Astrocyte (in vitro differentiated cells and primary cell): ENCODE measurements at regions not wholly inside any gene's neighbourhood (a gene's known extent, or its start where the extent isn't known, plus 50 kb on each side); places are given as distances from the start of the nearest gene placed in this dataset.

ENCODE experiments used
- DNase-seq: peaks from one replicate; pipeline ENCODE4 v3.0.0-alpha.2; 2010; ENCODE audit warnings: low read depth
- FAIRE-seq: peaks from 2 replicates; lab custom pipeline; 2011; peaks lifted over from hg19 to GRCh38; lab: Jason Lieb, UNC
- H2AFZ ChIP-seq: 2 replicates; pipeline ENCODE4 v1.6.0; 2012; ENCODE audit warnings: low read depth, low read length, inconsistent platforms
- H3K27ac ChIP-seq: 2 replicates; pipeline ENCODE4 v1.5.1; 2011; ENCODE audit warnings: low read depth, low read length, inconsistent platforms
- H3K27me3 ChIP-seq: 2 replicates; pipeline ENCODE4 v1.6.0; 2011; ENCODE audit warnings: low read length, inconsistent platforms; ENCODE audit not compliant: insufficient read depth
- H3K36me3 ChIP-seq: 2 replicates; pipeline ENCODE4 v1.5.1; 2011; ENCODE audit warnings: low read length, inconsistent platforms; ENCODE audit not compliant: insufficient read depth
- H3K4me1 ChIP-seq: 2 replicates; pipeline ENCODE4 v1.5.1; 2011; ENCODE audit warnings: low read length, inconsistent platforms; ENCODE audit not compliant: insufficient read depth
- H3K4me2 ChIP-seq: 2 replicates; pipeline ENCODE4 v1.6.0; 2012; ENCODE audit warnings: low read length, inconsistent platforms
- H3K4me3 ChIP-seq: 2 replicates; pipeline ENCODE4 v1.5.1; 2011; ENCODE audit warnings: low read depth, mild to moderate bottlenecking, low read length, inconsistent platforms; ENCODE audit not compliant: insufficient read depth
- H3K79me2 ChIP-seq: 2 replicates; pipeline ENCODE4 v1.6.0; 2012; ENCODE audit warnings: mild to moderate bottlenecking, low read length, inconsistent platforms; ENCODE audit not compliant: insufficient read depth
- H3K9ac ChIP-seq: 2 replicates; pipeline ENCODE4 v1.6.0; 2012; ENCODE audit warnings: mild to moderate bottlenecking, low read length, inconsistent platforms
- H3K9me3 ChIP-seq: 2 replicates; pipeline ENCODE4 v1.5.1; 2012; ENCODE audit warnings: low read depth, mild to moderate bottlenecking, low read length, inconsistent platforms; ENCODE audit not compliant: insufficient read depth
- H4K20me1 ChIP-seq: 2 replicates; pipeline ENCODE4 v1.6.0; 2012; ENCODE audit warnings: low read length, inconsistent platforms; ENCODE audit not compliant: insufficient read depth
- H3K27ac Mint-ChIP-seq: one replicate; pipeline ENCODE4 v1.8.0; 2021; ENCODE audit warnings: mild to moderate bottlenecking, mixed read lengths; ENCODE audit not compliant: unreplicated experiment
- H3K27me3 Mint-ChIP-seq: one replicate; pipeline ENCODE4 v1.8.0; 2021; ENCODE audit warnings: low read depth, mixed read lengths; ENCODE audit not compliant: unreplicated experiment
- H3K36me3 Mint-ChIP-seq: one replicate; pipeline ENCODE4 v1.8.0; 2021; ENCODE audit warnings: low read depth, mixed read lengths; ENCODE audit not compliant: unreplicated experiment
- H3K4me1 Mint-ChIP-seq: one replicate; pipeline ENCODE4 v1.8.0; 2021; ENCODE audit warnings: low read depth, mixed read lengths; ENCODE audit not compliant: unreplicated experiment
- H3K4me3 Mint-ChIP-seq: one replicate; pipeline ENCODE4 v1.8.0; 2021; ENCODE audit warnings: mild to moderate bottlenecking, moderate library complexity, mixed read lengths; ENCODE audit not compliant: unreplicated experiment
- H3K9me3 Mint-ChIP-seq: one replicate; pipeline ENCODE4 v1.8.0; 2021; ENCODE audit warnings: mild to moderate bottlenecking, mixed read lengths; ENCODE audit not compliant: unreplicated experiment
- CTCF ChIP-seq: IDR thresholded peaks from 2 replicates; pipeline ENCODE4 v1.5.1; 2011; ENCODE audit warnings: low read depth, mild to moderate bottlenecking, inconsistent platforms, low read length, moderate library complexity; ENCODE audit not compliant: insufficient read depth
- EZH2 ChIP-seq: IDR thresholded peaks from 2 replicates; pipeline ENCODE4 v1.6.1; 2012; ENCODE audit warnings: mild to moderate bottlenecking, low read length, inconsistent platforms; ENCODE audit not compliant: insufficient read depth

GRCh38 chr11:91305402-91305801, 919.2 kb upstream of the FAT3 start:
- Histone ChIP-seq H3K27ac (no peak overlapping the region), H3K36me3 (no peaks in the 10 kb centered on the region), H3K9ac (no peak overlapping the region), H3K9me3 (no peaks in the 10 kb centered on the region), H3K4me3 (no peak overlapping the region), H3K4me1 (peaks cover 2% of the 10 kb centered on the region), H4K20me1 (no peaks in the 10 kb centered on the region), H3K79me2 (no peaks in the 10 kb centered on the region), H3K27me3 (no peaks in the 10 kb centered on the region), H2AFZ (no peak overlapping the region), H3K4me2 (no peak overlapping the region)
- FAIRE-seq (no peak), DNase-seq (no peak)
- Mint-ChIP-seq H3K27ac (no peak overlapping the region), H3K9me3 (no peaks in the 10 kb centered on the region), H3K36me3 (no peaks in the 10 kb centered on the region), H3K4me3 (no peak overlapping the region), H3K27me3 (no peaks in the 10 kb centered on the region), H3K4me1 (peaks cover 16% of the 10 kb centered on the region)
- TF ChIP-seq EZH2 (no peak), CTCF (no peak)

- no peaks in the 10 kb centered on the region for H3K36me3 Mint-ChIP-seq
- TF ChIP-seq CTCF: no peak
- TF ChIP-seq EZH2: no peak
- H3K27ac ChIP-seq: no peak overlapping the region
- peaks cover 25% of the 10 kb centered on the region for H3K4me1 Mint-ChIP-seq
- H3K4me3 ChIP-seq: no peak overlapping the region
- no peaks in the 10 kb centered on the region for H3K79me2 ChIP-seq
- H4K20me1 ChIP-seq: no peaks in the 10 kb centered on the region
- H3K9me3 ChIP-seq: no peaks in the 10 kb centered on the region
- H3K4me2 ChIP-seq: peak overlapping the region; percentile 0
- no peak overlapping the region for H2AFZ ChIP-seq
- peaks cover 9% of the 10 kb centered on the region for H3K4me1 ChIP-seq
- no peak for FAIRE-seq
- no peak overlapping the region for H3K27ac Mint-ChIP-seq
- no peaks in the 10 kb centered on the region for H3K27me3 ChIP-seq
- H3K4me3 Mint-ChIP-seq: no peak overlapping the region
- DNase-seq: no peak
- H3K9ac ChIP-seq: no peak overlapping the region
- no peaks in the 10 kb centered on the region for H3K27me3 Mint-ChIP-seq
- H3K36me3 ChIP-seq: no peaks in the 10 kb centered on the region
- H3K9me3 Mint-ChIP-seq: no peaks in the 10 kb centered on the region
These were observed 920.9 kb upstream of the FAT3 start for GRCh38 chr11:91303749-91304148.

GRCh38 chr11:91299980-91300379, 924.6 kb upstream of the FAT3 start:
- Histone ChIP-seq H3K79me2 (no peaks in the 10 kb centered on the region), H3K36me3 (no peaks in the 10 kb centered on the region), H2AFZ (no peak overlapping the region), H3K9ac (no peak overlapping the region), H3K27ac (no peak overlapping the region), H3K4me3 (no peak overlapping the region), H3K4me1 (peaks cover 9% of the 10 kb centered on the region), H3K27me3 (no peaks in the 10 kb centered on the region), H3K9me3 (no peaks in the 10 kb centered on the region), H4K20me1 (no peaks in the 10 kb centered on the region), H3K4me2 (peak overlapping the region; percentile 8)
- DNase-seq (peak; percentile 20), FAIRE-seq (no peak)
- H3K4me3 Mint-ChIP-seq: no peak overlapping the region
- H3K27me3 Mint-ChIP-seq: no peaks in the 10 kb centered on the region
- H3K4me1 Mint-ChIP-seq: peaks cover 24% of the 10 kb centered on the region
- H3K36me3 Mint-ChIP-seq: no peaks in the 10 kb centered on the region
- peak overlapping the region; percentile 54 for H3K27ac Mint-ChIP-seq
- no peak for TF ChIP-seq CTCF
- TF ChIP-seq EZH2: no peak
- no peaks in the 10 kb centered on the region for H3K9me3 Mint-ChIP-seq
